Loucy (cell line): ENCODE measurements at regions not wholly inside any gene's neighbourhood (a gene's known extent, or its start where the extent isn't known, plus 50 kb on each side); places are given as distances from the start of the nearest gene placed in this dataset.

Experiments
- CTCF ChIP-seq: fragments of 200-600 bp; sonication (generic); conservative IDR thresholded peaks from 2 replicates; pipeline ENCODE4 v1.5.1; 2014; ENCODE audit warnings: mild to moderate bottlenecking, antibody characterized with exemption, low read length
- EZH2phosphoT487 ChIP-seq: fragments of 200-600 bp; IDR thresholded peaks from 2 replicates; pipeline ENCODE4 v1.6.1; 2018; ENCODE audit warnings: antibody characterized with exemption, mild to moderate bottlenecking, moderate library complexity, borderline replicate concordance

GRCh38 chr6:11290027-11290426, 57.6 kb upstream of the NEDD9 start:
- TF ChIP-seq CTCF (no peak), EZH2phosphoT487 (no peak)
